NCI-H1694 treated with DMSO at 0.1 percent for 48 hours (cell line): ENCODE measurements at regions not wholly inside any gene's neighbourhood (a gene's known extent, or its start where the extent isn't known, plus 50 kb on each side); places are given as distances from the start of the nearest gene placed in this dataset.
"Not testable (repeated sequence)": the region's sequence is repeated elsewhere in the genome, so short reads cannot be mapped to it uniquely, and the experiment has no call there.

ENCODE experiments used
- DNase-seq: peaks from one replicate; lab custom pipeline; 2025; lab: John Stamatoyannopoulos, UW

- DNase-seq = no peak
These were observed 504.2 kb upstream of the PHF14 start for GRCh38 chr7:10469476-10469875.

- DNase-seq = no peak
These were observed 502.2 kb upstream of the PHF14 start for GRCh38 chr7:10471280-10472058.

DNA sequence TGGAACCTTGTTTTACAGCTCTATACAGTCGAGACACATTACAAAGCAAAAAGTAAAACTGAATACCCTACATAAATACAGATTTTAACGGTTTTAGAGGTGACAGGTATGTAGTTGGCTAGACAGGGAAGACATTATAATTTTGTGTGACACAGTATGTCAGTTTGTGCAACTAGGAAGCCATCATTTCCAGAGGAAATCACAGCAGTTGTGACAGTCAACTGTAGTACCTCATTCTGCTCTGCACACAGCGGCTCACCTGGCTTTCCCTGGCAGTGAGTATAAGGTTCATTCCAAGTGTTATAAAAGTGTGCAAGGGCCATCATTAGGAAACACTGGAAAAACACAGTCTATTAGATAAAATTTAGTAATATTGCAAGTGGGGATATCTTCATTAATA is 501.6 kb upstream of the PHF14 start:
- DNase-seq = no peak

DNA sequence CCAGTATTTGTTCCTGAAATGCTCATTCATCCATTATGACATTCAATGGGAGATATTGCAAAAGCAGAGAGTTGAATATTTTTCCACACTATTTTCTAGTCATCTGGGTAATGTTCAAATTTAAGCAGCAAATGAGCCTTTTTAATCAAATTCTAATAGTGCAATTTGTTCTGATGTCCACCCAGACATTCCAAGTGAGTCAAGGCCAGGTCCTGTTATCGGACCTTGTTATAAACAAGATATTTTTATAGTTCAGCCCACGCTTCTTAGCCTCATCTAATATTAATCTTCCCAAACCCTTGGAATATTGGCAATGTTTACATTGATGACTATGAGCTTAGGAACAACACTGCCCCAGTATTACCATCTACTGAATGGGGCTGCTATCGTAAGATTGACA is 500.1 kb upstream of the PHF14 start:
- no peak for DNase-seq

DNA sequence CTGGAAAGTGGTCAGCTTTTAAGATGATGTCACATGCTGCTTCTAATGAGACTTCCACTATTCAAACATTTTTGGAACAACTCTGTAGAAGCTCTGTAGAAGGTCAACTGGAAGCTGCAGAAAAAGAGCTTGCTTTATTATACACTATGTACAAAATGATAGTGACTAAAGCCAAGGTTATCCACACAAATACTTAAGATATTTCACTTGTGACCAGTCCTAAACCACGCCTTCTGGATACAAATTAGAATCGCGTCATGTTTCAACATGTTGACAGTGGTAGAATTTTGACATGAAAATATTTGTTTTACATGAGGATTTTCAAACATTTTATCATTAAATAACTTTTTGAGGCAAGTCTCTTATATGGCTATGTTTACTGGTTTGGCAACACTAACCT is 499.6 kb upstream of the PHF14 start:
- DNase-seq = no peak

DNA sequence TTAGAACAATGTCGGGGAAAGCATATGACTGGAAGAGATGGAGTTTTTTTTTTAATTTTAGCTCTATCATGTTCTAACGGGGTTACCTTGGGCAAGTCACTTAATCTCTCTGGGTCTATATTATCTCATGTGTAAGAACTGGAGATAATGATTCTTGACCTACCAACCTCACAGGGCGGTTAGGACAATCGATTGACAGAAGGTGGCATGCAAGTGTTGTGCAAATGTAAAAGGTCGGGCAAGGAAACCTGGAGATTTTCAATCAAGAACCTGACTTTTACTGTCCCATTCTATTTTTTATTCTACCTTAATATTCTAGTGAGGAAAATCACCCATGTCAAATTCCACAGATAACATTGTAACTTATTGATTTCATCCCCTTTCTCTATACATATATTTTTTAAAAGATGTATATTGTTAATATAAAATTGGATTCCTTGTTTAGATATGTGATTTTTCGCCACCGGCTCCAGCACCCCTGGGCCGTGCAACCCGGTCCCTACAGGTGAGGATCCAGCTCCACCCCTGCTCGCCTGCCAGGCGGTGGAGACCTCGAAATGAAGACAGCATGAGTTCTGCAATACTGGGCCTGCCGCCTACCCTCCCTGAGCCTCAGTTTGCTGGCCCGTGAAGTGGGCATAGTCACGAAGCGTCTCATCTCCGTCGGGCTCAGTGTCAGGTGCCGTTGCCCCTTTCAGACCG is 497.6 kb upstream of the PHF14 start:
- DNase-seq = no peak

GRCh38 chr7:10476642-10477041 is 497.0 kb upstream of the PHF14 start:
- no peak for DNase-seq

GRCh38 chr7:10483671-10484070 is 490.0 kb upstream of the PHF14 start:
- no peak for DNase-seq

GRCh38 chr7:10484767-10485166 is 488.9 kb upstream of the PHF14 start:
- DNase-seq = no peak

DNA sequence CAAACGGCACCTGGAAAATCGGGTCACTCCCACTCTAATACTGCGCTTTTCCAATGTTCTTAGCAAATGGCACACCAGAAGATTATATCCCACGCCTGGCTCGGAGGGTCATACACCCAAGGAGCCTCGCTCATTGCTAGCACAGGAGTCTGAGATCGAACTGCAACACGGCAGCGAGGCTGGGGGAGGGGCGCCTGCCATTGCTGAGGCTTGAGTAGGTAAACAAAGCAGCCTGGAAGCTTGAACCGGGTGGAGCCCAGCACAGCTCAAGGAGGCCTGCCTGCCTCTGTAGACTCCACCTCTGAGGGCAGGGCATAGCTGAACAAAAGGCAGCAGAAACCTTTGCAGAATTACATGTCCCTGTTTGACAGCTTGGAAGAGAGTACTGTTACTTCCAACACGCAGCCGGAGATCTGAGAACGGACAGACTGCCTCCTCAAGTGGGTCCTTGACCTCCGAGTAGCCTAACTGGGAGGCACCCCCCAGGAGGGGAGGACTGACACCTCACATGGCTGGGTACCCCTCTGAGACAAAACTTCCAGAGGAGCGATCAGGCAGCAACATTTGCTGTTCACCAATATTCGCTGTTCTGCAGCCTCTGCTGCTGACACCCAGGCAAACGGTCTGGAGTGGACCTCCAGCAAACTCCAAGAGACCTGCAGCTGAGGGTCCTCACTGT is 472.3 kb upstream of the PHF14 start:
- not testable (repeated sequence) for DNase-seq

DNA sequence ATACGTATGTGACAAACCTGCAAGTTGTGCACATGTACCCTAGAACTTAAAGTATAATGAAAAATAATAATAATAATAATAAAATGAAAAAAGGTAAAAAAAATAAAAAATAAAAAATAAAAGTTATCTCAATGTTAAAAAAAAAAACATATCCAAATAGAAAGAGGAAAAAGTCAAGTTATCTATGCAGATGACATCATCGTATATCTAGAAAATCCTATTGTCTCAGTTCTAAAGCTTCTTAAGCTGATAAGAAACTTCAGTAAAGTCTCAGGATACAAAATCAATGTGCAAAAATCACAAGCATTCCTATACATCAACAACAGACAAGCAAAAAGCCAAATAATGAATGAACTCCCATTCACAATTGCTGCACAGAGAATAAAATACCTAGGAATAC is 466.6 kb upstream of the PHF14 start:
- no peak for DNase-seq

- no peak for DNase-seq
These were observed 452.4 kb upstream of the PHF14 start for GRCh38 chr7:10521306-10521705.

- not testable (repeated sequence) for DNase-seq
These were observed 440.2 kb upstream of the PHF14 start for GRCh38 chr7:10533429-10533828.

DNA sequence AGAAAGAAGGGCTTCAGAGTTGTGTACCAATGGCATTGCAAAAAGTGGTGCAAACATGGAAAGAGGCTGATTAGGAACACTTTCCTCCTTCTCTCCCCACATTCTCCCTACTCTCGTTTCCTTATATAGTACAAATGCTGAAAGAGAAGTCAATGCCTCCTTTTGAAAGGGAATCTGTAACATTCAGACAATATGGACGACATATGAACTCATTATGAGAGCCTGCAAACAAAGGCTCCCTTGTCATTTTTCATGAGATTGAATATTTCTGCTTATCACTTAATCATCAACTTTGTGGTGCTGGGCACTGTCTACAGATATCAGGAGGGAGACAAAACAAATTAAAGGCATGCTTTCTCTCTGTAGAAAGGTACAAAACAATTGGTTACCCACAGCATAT is 437.1 kb upstream of the PHF14 start:
- no peak for DNase-seq

- DNase-seq = no peak
These were observed 435.9 kb upstream of the PHF14 start for GRCh38 chr7:10537764-10538163.

DNA sequence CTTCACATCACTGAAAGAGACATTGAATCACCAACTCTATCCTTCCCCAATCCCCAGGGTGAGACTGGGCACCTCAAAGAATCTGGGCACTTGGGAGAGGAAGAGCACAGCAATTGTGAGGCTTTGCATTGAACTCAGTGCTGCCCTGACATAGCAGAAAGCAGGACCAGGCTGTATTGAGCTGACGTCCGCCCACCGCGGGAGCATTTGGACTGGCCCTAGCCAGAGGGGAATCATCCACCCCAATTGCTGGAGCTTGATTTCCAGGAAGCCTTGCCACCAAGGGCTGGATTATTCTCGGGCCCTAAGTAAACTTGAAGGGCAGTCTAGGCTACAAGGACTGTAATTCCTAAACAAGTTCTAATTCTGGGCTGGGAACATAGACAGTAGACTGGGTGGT is 416.3 kb upstream of the PHF14 start:
- no peak for DNase-seq

- no peak for DNase-seq
These were observed 413.2 kb upstream of the PHF14 start for GRCh38 chr7:10560497-10560896.

DNA sequence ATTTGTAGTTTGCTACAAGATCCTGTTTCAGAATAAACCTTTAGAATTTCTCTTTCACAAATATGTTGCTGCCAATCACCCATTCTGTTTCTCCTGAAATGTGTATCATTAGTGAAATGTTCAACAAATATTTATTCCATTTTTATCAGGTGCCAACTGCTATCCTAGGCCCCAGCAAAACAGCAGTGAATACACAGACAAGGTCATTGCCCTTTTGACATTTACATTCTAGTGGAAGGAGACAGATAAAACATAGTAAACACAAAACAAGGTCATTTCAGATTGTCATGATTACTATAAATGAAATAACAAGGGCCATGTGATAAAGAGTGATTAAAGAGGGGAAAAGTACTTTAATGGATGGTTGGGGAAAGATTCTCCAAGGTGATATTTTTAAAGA is 404.8 kb upstream of the PHF14 start:
- no peak for DNase-seq

DNA sequence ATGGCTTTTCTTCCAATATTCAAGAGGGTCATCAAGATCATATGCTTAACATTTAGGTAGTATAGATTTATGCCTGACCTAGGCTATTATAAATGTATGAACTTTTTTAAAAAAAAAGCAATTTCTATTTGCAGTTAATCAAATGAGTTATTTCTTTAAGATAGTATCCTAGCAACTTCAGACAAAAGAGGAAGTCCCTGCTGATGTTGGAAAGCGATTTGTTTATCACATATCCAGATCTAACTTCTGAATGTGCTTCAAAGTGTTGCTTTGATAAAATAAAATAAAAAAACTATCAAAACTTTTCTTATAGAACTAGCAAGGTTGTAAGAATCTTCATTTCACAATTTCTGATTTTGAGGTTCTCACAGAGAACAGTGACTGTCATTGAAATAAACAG is 401.9 kb upstream of the PHF14 start:
- no peak for DNase-seq

GRCh38 chr7:10577866-10578374 is 395.8 kb upstream of the PHF14 start:
- DNase-seq = no peak

GRCh38 chr7:10579561-10579960 is 394.1 kb upstream of the PHF14 start:
- DNase-seq = no peak

DNA sequence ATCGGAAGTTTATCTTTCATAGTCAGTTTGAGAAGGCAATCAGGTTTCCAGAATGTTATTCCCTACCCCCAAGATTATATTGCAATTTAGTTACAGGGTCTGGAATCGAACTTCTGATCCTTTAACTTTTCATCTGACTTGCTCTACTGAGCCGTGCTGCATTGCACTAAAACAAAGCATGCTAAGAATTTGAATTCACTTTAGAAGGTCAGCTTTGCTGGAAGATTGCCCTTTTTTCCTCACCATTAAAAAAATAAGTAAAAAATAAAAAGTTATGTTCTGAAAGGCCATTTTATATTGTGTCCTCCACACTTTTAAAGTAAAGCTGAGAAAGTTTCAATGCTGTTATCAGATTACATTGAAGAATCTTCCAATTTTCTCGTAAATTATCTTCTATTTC is 388.8 kb upstream of the PHF14 start:
- DNase-seq = no peak

DNA sequence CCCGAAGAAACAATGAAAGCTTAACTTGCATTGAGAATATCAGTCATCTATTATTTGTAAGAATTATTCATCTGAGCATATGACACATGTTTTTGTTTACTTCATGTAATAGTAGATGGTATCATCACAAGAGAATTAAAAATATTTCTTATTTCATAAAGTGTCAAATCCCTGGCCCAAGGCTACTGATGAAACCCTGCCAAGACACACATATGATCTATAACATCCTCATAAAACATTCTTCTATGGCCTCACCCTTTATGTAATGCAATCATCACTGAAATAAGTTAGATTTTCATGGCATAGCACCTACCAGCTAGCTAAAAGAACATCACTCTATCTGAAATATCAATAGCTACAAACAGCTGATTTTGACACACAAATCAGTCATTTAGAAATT is 385.6 kb upstream of the PHF14 start:
- no peak for DNase-seq
